ENCODE measurements at regions not wholly inside any gene's neighbourhood (a gene's known extent, or its start where the extent isn't known, plus 50 kb on each side); places are given as distances from the start of the nearest gene placed in this dataset.

- no peak for TF ChIP-seq ELF2 (CRISPR knock-in tag; IDR thresholded peaks at IDR 0.05)
- TF ChIP-seq NBN (IDR thresholded peaks at IDR 0.05; ENCODE audit: low read depth): no peak
- TF ChIP-seq ZBTB9 (CRISPR knock-in tag; IDR thresholded peaks at IDR 0.05): no peak
Observed at GRCh38 chr1:239675735-239676134, 289.4 kb downstream of the CHRM3 start (continued).

GRCh38 chr1:239676522-239677273 lies 290.3 kb downstream of the CHRM3 start:
- Histone ChIP-seq H3K36me3 (ENCODE audit: control insufficient read depth, insufficient read depth, low read length) (no peaks in the 10 kb centered on the region), H4K20me1 (replicated peaks; ENCODE audit: control insufficient read depth, insufficient read depth, low read length) (no peaks in the 10 kb centered on the region), H2AFZ (ENCODE audit: low read depth, low read length) (no peak overlapping the region), H3K4me1 (replicated peaks in 1 of 2; ENCODE audit: control insufficient read depth in 2 of 2, insufficient read depth in 2 of 2, low read length in 2 of 2) (no peaks in the 10 kb centered on the region), H3K9me3 (replicated peaks; ENCODE audit: control insufficient read depth, insufficient read depth, low read depth, low read length) (no peaks in the 10 kb centered on the region; the same call in 1 of the 2 replicates), H3K9ac (ENCODE audit: insufficient read depth in 1 of 2, low read depth in 2 of 2, low read length in 2 of 2) (no peak overlapping the region), H3K9me1 (ENCODE audit: control insufficient read depth, insufficient read depth, low read length) (no peaks in the 10 kb centered on the region), H3K4me3 (no peak overlapping the region), H3K27ac (ENCODE audit: extremely low read depth, low read depth, low read length) (no peak overlapping the region), H3K79me2 (ENCODE audit: control insufficient read depth, insufficient read depth, low read length) (no peaks in the 10 kb centered on the region), H3K4me2 (ENCODE audit: insufficient read depth, low read length) (no peak overlapping the region), H3K27me3 (ENCODE audit: control insufficient read depth in 2 of 2, insufficient read depth in 2 of 2, low read length in 2 of 2) (no peaks in the 10 kb centered on the region)
- DNase-seq (ENCODE audit: extremely low read depth in 1 of 4, low spot score in 3 of 4): no peak
- no peak for FAIRE-seq
- no peak for ATAC-seq
- CTCF ChIA-PET (ENCODE audit: low intra/inter-chr PET ratio): no interaction called here
- no TSS peak for BruUV-seq (replicated peaks)
- in situ Hi-C loops (cut with MboI): no loop called here
- intact Hi-C loops (cut with micrococcal nuclease): no loop called here
- POLR2A ChIA-PET: no interaction called here
- 4% methylated on average over 4 of the region's 4 CpGs for WGBS (ENCODE audit: insufficient coverage, low coverage, missing lambda C conversion rate)
- TF ChIP-seq OTX1 (CRISPR knock-in tag; IDR thresholded peaks at IDR 0.05) (no peak), NRF1 (conservative IDR thresholded peaks at IDR 0.05 in 1 of 2, IDR thresholded peaks at IDR 0.05 in 1 of 2) (no peak), ZNF280A (IDR thresholded peaks at IDR 0.05; ENCODE audit: low read depth, partially characterized antibody) (no peak), SMARCA4 (IDR thresholded peaks at IDR 0.05) (no peak), ZNF584 (CRISPR knock-in tag; IDR thresholded peaks at IDR 0.05; ENCODE audit: low read depth) (no peak), TSHZ1 (CRISPR knock-in tag; IDR thresholded peaks at IDR 0.05) (no peak), RNF219 (CRISPR knock-in tag; IDR thresholded peaks at IDR 0.05) (no peak), HNRNPH1 (optimal IDR thresholded peaks at IDR 0.05; ENCODE audit: low read depth, low read length) (no peak), ILK (tag; IDR thresholded peaks at IDR 0.05; ENCODE audit: borderline replicate concordance, low read depth) (no peak)

All from K562 (cell line).